ENCODE measurements at regions not wholly inside any gene's neighbourhood (a gene's known extent, or its start where the extent isn't known, plus 50 kb on each side); places are given as distances from the start of the nearest gene placed in this dataset.
"Not testable (repeated sequence)": the region's sequence is repeated elsewhere in the genome, so short reads cannot be mapped to it uniquely, and the experiment has no call there.

GRCh38 chr5:178046757-178047399, 50.8 kb upstream of the PROP1 start:
- TF ChIP-seq CTCF (conservative IDR thresholded peaks at IDR 0.05; ENCODE audit: low read depth, low read length); EZH2 (IDR thresholded peaks at IDR 0.05; ENCODE audit: low read length, unreplicated experiment); EZH2phosphoT487 (IDR thresholded peaks at IDR 0.05; ENCODE audit: borderline replicate concordance, low read length): not testable (repeated sequence)

All from PC-3 (cell line).